ENCODE measurements at regions not wholly inside any gene's neighbourhood (a gene's known extent, or its start where the extent isn't known, plus 50 kb on each side); places are given as distances from the start of the nearest gene placed in this dataset.

DNA sequence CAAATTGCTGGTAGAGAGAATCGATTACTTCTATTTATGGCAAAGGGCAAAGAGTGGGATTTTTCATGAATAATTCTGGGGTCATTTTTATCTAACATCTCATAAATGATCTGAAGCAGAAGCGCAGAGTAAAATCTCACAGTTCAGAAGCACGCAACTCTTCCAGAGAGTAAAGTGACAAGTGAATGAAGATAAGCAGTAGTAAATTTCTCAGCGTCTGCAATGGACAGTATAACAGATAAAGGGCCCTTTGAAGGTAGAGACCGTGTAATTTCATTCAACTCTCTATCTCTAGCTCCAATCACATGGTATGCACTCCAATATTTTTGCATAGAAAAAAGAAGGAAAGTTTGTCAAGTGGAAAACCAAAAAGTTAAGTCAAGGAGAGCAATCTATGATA is 521.1 kb upstream of the NECTIN3 start:
- Mint-ChIP-seq H3K9me3 (no peaks in the 10 kb centered on the region), H3K4me3 (no peak overlapping the region), H3K27ac (no peak overlapping the region), H3K27me3 (no peaks in the 10 kb centered on the region), H3K4me1 (no peaks in the 10 kb centered on the region), H3K36me3 (ENCODE audit: low read depth) (no peaks in the 10 kb centered on the region)
- no peak for DNase-seq
- intact Hi-C loops (cut with micrococcal nuclease): no loop called here

DNA sequence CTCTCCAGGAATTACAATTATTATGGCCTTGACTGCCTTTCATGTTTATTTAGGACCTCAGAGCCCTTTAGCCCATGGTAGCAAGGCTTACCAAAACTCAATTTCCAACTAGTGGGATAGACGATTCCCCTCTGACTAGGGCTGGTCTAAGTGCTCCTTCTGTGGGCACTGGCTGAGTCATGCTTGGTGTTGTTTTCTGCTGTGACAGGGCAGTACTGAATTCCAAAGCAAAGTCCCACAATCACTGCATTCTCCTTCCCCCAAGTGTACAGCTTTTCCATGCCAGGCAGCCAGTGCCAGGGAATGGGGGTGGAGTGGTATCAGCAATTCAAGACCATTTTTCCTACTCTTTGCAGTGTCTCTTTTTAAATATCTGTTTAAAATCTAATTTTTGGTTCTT is 509.0 kb upstream of the NECTIN3 start:
- H3K9me3 Mint-ChIP-seq: no peaks in the 10 kb centered on the region
- no peak for DNase-seq
- no peaks in the 10 kb centered on the region for H3K36me3 Mint-ChIP-seq (ENCODE audit: low read depth)
- H3K27ac Mint-ChIP-seq: no peak overlapping the region
- H3K27me3 Mint-ChIP-seq: no peaks in the 10 kb centered on the region
- H3K4me1 Mint-ChIP-seq: no peaks in the 10 kb centered on the region
- H3K4me3 Mint-ChIP-seq: no peak overlapping the region
- intact Hi-C loops (cut with micrococcal nuclease): no loop called here

DNA sequence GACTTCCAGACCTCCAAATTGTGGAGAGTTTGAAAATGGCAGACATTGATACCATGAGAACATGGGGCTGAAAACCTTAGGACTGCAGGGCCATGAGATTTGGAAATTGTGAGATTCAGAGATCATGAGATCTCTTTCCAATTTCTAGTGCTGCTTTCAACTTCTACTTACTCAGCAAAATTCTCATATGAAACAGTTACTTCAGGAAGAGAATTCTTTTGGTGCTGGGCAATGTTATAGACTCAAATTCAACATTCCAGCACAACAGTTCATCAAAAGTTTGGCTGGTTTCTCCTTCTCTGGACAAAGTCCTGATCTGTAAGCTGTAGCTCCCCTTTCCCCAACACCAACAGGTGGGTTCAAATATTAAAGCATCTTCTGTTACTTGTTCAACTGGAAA is 506.9 kb upstream of the NECTIN3 start:
- Mint-ChIP-seq H3K4me1 (no peaks in the 10 kb centered on the region), H3K36me3 (ENCODE audit: low read depth) (no peaks in the 10 kb centered on the region), H3K9me3 (no peaks in the 10 kb centered on the region), H3K27me3 (no peaks in the 10 kb centered on the region), H3K27ac (no peak overlapping the region), H3K4me3 (no peak overlapping the region)
- no peak for DNase-seq
- intact Hi-C loops (cut with micrococcal nuclease): no loop called here

DNA sequence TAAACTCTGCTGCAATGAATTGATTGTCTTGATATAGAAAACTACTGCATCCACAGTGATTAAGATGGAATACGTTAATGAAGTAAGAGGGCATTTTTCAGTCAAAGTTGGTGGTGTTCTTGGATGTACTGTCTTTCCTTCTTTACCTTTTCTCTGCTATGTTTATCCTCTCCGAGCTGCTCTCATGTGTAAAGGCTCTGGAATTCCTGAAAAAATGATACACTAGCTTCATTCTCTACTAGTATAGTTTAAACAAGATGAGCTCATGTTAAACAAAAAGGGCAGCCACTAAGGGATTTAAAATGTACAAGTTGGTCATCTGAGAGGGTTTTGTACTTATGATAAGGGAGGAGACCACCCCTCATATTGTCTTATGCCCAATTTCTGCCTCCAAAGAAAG is 504.6 kb upstream of the NECTIN3 start:
- no peak for DNase-seq
- H3K4me1 Mint-ChIP-seq: no peaks in the 10 kb centered on the region

DNA sequence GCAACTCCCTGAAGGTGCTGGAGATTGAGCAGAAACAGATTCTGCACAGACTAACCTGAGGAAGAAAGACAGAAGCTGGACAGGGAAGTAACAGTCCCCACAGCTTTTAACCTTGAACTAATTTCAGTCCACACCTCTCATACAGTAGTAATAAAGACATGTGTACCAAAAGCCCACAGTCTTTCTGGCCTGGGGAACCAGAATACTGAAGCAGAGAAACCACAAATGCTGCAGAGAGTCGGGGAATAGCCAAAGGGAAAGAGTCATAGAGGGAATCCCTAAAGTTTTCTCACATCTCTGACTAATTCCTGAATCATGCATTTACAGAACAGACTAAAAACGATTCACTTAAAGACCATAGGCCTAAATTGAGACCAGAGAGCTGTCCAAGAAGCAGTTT is 503.4 kb upstream of the NECTIN3 start:
- H3K9me3 Mint-ChIP-seq: no peaks in the 10 kb centered on the region
- H3K27me3 Mint-ChIP-seq: no peaks in the 10 kb centered on the region
- DNase-seq: no peak
- no peak overlapping the region for H3K27ac Mint-ChIP-seq
- H3K36me3 Mint-ChIP-seq (ENCODE audit: low read depth): no peaks in the 10 kb centered on the region
- intact Hi-C loops (cut with micrococcal nuclease): no loop called here
- H3K4me1 Mint-ChIP-seq: no peaks in the 10 kb centered on the region
- H3K4me3 Mint-ChIP-seq: no peak overlapping the region

More for the DNA sequence above, 504.6 kb upstream of the NECTIN3 start:
- no peaks in the 10 kb centered on the region for H3K27me3 Mint-ChIP-seq
- no peak overlapping the region for H3K4me3 Mint-ChIP-seq
- no peaks in the 10 kb centered on the region for H3K9me3 Mint-ChIP-seq
- H3K27ac Mint-ChIP-seq: no peak overlapping the region
- H3K36me3 Mint-ChIP-seq (ENCODE audit: low read depth): no peaks in the 10 kb centered on the region
- intact Hi-C loops (cut with micrococcal nuclease): no loop called here

DNA sequence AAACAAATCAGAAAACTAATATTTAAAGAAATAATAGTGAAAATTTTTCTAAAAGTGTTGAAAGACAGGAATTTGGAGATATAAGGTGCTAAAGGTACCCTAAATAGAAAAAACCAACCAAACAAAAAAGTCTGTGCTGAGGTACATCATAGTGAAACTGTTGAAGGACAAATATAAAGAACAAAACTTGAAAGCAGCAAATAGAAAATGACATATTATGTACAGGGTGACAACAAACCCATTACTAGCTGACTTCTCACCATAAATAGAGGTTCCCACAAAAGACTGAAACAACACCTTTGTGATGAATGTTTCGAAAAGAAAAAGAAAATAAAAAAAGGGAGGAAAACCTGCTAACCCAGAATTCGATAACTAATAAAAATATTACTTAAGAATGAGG is 502.5 kb upstream of the NECTIN3 start:
- Mint-ChIP-seq H3K9me3 (no peaks in the 10 kb centered on the region), H3K4me3 (no peak overlapping the region), H3K27ac (no peak overlapping the region), H3K36me3 (ENCODE audit: low read depth) (no peaks in the 10 kb centered on the region), H3K27me3 (no peaks in the 10 kb centered on the region), H3K4me1 (no peaks in the 10 kb centered on the region)
- no peak for DNase-seq
- intact Hi-C loops (cut with micrococcal nuclease): no loop called here

DNA sequence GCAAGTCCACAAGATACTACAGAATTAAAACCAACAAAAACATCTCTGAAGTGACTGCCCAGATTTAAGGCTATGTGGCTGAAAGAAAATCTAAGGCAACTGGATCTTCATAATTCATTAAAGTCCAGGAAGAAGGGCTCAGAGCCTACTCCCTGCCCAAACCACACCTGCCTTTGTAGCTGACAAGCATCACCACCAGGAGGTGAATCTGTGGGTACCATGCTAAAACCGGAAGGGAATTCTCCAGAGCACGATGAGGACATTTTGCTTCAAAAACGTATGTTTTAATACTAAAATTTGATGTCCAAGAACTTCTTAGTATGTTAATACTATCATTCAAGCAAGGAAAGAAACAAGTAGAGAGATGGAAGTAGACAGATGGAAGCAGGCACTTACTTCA is 495.9 kb upstream of the NECTIN3 start:
- no peak overlapping the region for H3K27ac Mint-ChIP-seq
- DNase-seq: no peak
- no peak overlapping the region for H3K4me3 Mint-ChIP-seq
- H3K4me1 Mint-ChIP-seq: no peaks in the 10 kb centered on the region
- intact Hi-C loops (cut with micrococcal nuclease): no loop called here
- H3K27me3 Mint-ChIP-seq: no peaks in the 10 kb centered on the region
- no peaks in the 10 kb centered on the region for H3K36me3 Mint-ChIP-seq (ENCODE audit: low read depth)
- no peaks in the 10 kb centered on the region for H3K9me3 Mint-ChIP-seq

DNA sequence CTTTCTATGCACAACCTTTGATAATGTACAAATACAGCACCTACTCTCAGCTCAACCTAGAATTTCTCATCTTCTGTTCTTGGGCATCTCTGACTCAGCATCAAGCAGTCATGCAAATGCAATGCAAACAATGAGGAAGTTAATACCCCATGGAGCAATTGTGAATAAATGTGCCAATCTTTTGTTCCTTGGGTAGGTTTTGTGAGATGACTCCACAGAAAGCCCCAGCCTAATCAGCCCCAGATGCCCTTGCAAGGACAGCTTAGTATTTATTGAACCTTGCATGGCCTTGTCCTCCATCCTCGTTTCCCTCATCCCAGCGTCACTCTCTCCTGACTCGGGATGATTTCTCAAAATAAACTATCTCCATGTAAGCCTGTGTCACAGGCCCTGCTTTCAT is 494.7 kb upstream of the NECTIN3 start:
- no peaks in the 10 kb centered on the region for H3K4me1 Mint-ChIP-seq
- H3K27ac Mint-ChIP-seq: no peak overlapping the region
- H3K4me3 Mint-ChIP-seq: no peak overlapping the region
- H3K27me3 Mint-ChIP-seq: no peaks in the 10 kb centered on the region
- H3K9me3 Mint-ChIP-seq: no peaks in the 10 kb centered on the region
- no peaks in the 10 kb centered on the region for H3K36me3 Mint-ChIP-seq (ENCODE audit: low read depth)
- no peak for DNase-seq
- intact Hi-C loops (cut with micrococcal nuclease): no loop called here

DNA sequence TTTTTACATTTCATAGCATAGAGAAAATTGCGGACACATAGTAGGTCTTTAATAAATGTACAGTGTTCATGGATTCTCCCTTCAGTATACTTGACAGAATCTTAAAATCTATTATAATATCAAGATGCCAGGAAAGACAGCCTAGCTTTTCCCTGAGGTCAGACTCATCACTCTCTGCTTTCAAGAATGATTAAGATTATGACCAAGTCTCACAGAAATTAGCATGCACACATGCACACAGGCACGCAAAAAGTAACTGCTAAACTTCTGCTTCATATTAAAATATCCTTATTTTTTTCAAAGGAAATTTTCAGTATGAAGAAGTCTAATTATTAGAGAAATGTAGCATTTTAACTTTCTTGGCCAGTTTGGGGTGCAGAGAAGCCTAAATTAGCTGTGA is 493.8 kb upstream of the NECTIN3 start:
- H3K4me1 Mint-ChIP-seq: no peaks in the 10 kb centered on the region
- no peaks in the 10 kb centered on the region for H3K9me3 Mint-ChIP-seq
- H3K36me3 Mint-ChIP-seq (ENCODE audit: low read depth): no peaks in the 10 kb centered on the region
- intact Hi-C loops (cut with micrococcal nuclease): no loop called here
- H3K27ac Mint-ChIP-seq: no peak overlapping the region
- no peak for DNase-seq
- H3K27me3 Mint-ChIP-seq: no peaks in the 10 kb centered on the region
- no peak overlapping the region for H3K4me3 Mint-ChIP-seq

DNA sequence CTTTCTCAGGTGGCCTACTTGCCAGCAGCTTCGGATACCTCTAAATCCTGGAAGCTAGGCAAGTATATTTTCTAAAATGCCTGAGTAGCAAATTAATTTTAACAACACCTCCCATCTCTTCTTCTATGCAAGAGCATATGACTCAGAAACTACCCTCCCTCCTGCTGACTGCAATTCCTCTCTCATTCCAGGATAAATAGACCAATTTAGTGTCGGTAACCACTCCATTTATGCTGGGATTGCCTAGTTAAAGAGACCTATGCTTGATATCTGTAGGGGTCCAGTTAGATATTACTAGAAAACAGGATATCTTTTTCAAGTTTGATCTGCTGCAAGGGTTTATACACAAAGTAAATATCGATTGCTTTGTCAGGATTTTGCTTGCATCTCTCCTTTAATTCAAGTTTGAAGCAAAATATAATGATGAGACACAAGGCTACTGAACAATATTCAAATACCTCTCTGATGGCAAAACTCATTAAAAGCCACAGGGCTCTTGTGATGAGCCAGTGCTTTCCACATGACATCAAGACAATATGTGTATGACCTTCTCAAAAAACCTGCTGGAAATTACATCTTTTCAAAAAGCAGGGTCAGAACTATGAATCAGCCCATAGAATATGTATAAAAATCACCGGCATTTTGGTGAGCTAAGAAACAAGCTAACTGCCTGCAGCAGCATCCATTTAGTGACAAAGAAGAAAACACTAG is 491.6 kb upstream of the NECTIN3 start:
- intact Hi-C loops (cut with micrococcal nuclease): no loop called here
- no peaks in the 10 kb centered on the region for H3K4me1 Mint-ChIP-seq
- no peaks in the 10 kb centered on the region for H3K36me3 Mint-ChIP-seq (ENCODE audit: low read depth)
- no peak for DNase-seq
- no peak overlapping the region for H3K27ac Mint-ChIP-seq
- no peak overlapping the region for H3K4me3 Mint-ChIP-seq
- H3K9me3 Mint-ChIP-seq: no peaks in the 10 kb centered on the region
- H3K27me3 Mint-ChIP-seq: no peaks in the 10 kb centered on the region

DNA sequence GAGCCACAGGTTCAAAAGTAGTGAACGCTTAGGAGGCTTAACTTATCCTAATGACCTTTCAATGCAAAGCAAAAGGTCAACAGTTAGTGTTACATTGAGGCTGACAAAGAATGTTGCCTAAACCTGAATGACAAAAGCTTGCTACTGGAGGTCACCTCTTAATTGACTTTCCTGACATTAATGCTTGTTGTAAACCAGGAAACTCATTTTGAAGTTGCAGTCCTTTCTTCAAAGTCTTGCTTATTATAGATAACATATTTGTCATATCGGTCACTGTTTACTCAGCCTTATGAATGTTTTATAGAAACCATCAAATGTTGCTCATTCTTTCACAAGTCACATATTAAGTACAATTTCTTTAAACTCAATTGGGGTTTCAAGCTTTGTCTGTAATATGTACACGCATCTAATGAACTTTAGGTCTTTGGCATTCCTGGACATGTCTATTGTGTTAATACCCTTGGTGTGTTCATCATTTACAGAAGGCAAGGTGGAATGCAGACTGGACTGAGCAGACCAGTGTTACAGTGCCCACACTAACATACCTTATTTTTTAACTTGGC is 488.2 kb upstream of the NECTIN3 start:
- H3K4me3 Mint-ChIP-seq: no peak overlapping the region
- H3K27me3 Mint-ChIP-seq: no peaks in the 10 kb centered on the region
- no peaks in the 10 kb centered on the region for H3K4me1 Mint-ChIP-seq
- intact Hi-C loops (cut with micrococcal nuclease): no loop called here
- no peaks in the 10 kb centered on the region for H3K9me3 Mint-ChIP-seq
- H3K27ac Mint-ChIP-seq: no peak overlapping the region
- no peaks in the 10 kb centered on the region for H3K36me3 Mint-ChIP-seq (ENCODE audit: low read depth)
- DNase-seq: no peak

DNA sequence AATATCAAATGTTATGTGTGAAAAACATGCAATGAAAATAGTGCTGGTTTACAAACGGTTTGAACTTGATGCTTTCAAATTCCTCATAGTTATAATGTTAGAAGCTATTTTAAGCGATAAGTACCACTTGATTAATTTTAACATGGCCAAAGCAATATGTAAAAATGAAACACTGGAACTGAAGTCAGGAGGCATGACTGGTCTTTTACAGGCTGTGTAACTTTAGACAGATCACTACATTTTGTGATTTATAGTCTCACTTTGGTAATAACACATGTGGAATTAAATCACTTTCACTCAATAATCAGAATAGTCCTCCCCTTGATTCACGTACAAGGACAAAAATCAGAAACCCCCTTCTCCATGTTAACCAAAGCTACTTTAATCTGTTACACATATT is 482.7 kb upstream of the NECTIN3 start:
- Mint-ChIP-seq H3K27me3 (no peaks in the 10 kb centered on the region), H3K27ac (no peak overlapping the region), H3K4me3 (no peak overlapping the region), H3K9me3 (peaks cover 4% of the 10 kb centered on the region), H3K36me3 (ENCODE audit: low read depth) (no peaks in the 10 kb centered on the region), H3K4me1 (no peaks in the 10 kb centered on the region)
- no peak for DNase-seq
- intact Hi-C loops (cut with micrococcal nuclease): no loop called here

DNA sequence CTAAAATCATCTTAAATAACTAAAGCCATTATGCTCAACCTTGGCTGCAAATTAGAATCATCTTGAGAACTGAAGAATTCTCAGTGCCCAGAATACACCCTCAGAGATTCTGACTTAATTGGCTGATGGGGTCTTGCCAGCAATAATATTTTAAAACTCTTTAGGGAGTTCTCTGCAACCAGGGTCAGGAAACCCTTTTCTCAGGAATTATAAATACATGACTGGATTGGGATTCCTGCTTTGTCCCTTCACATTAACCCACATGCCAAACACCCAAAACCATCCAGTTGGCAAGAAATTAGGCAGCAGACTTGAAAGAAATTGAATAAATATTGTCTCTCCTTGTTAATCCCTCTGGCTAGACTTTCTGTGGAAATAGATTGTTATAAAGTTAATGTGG is 482.3 kb upstream of the NECTIN3 start:
- intact Hi-C loops (cut with micrococcal nuclease): no loop called here
- no peaks in the 10 kb centered on the region for H3K36me3 Mint-ChIP-seq (ENCODE audit: low read depth)
- no peak for DNase-seq
- H3K27ac Mint-ChIP-seq: no peak overlapping the region
- no peaks in the 10 kb centered on the region for H3K4me1 Mint-ChIP-seq
- peaks cover 4% of the 10 kb centered on the region for H3K9me3 Mint-ChIP-seq
- no peaks in the 10 kb centered on the region for H3K27me3 Mint-ChIP-seq
- H3K4me3 Mint-ChIP-seq: no peak overlapping the region

DNA sequence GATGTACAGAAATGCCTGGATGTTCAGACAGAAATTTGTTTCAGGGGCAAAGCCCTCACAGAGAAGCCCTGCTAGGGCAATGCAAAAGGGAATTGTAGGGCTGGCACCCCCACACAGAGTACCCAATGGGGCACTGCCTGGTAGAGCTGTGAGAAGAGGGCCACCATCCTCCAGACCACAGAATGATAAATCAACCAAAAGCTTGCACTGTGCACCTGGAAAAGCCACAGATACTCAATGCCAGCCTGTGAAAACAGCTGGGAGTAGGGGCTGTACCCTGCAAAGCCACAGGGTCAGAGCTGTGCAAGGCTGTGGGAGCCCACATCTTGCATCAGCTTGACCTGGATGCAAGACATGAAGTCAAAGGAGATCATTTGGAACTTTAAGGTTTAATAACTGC is 477.9 kb upstream of the NECTIN3 start:
- H3K27ac Mint-ChIP-seq: no peak overlapping the region
- intact Hi-C loops (cut with micrococcal nuclease): no loop called here
- H3K9me3 Mint-ChIP-seq: peaks cover 4% of the 10 kb centered on the region
- no peaks in the 10 kb centered on the region for H3K4me1 Mint-ChIP-seq
- no peaks in the 10 kb centered on the region for H3K27me3 Mint-ChIP-seq
- no peak for DNase-seq
- H3K36me3 Mint-ChIP-seq (ENCODE audit: low read depth): no peaks in the 10 kb centered on the region
- H3K4me3 Mint-ChIP-seq: no peak overlapping the region

DNA sequence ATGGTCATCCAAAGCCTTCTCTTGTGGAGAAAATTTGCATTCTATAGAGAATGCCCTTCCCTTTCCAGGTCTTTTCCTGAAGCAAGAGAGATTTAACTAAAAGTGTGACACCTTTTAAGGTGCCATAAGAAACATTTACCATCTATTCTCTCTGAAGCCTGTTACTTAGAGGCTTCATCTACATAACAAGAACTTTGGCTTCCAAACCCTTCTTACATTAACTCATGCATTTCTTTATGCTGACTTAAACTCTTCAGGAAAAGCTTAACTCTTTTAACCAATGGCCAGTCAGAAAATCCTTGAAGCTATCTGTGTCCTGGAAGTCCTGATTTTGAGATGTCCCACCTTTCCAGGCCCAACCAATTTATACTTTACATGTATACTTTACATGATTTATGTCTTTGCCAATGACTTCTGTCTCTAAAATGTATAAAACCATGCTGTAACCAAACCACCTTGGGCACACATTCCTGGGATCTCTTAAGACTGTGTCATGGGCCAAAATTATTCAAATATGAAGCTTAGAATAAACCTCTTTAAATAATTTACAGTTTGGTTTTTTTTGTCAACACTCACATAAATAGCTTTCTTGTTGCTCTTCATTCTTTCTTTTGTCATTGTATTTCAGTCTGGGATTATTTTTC is 472.6 kb upstream of the NECTIN3 start:
- no peaks in the 10 kb centered on the region for H3K27me3 Mint-ChIP-seq
- no peak overlapping the region for H3K4me3 Mint-ChIP-seq
- no peaks in the 10 kb centered on the region for H3K9me3 Mint-ChIP-seq
- no peak overlapping the region for H3K27ac Mint-ChIP-seq
- H3K36me3 Mint-ChIP-seq (ENCODE audit: low read depth): no peaks in the 10 kb centered on the region
- intact Hi-C loops (cut with micrococcal nuclease): no loop called here
- no peak for DNase-seq
- H3K4me1 Mint-ChIP-seq: no peaks in the 10 kb centered on the region
